DOHH2 (cell line): ENCODE measurements at regions not wholly inside any gene's neighbourhood (a gene's known extent, or its start where the extent isn't known, plus 50 kb on each side); places are given as distances from the start of the nearest gene placed in this dataset.

Source experiments
- EZH2phosphoT487 ChIP-seq: fragments of 200-600 bp; sonication (generic); IDR thresholded peaks from 2 replicates; pipeline ENCODE4 v1.6.1; 2017; ENCODE audit warnings: borderline replicate concordance, mild to moderate bottlenecking, antibody characterized with exemption, low read length, moderate library complexity, mixed read lengths
- TF ChIP-seq, protein P1 (sequence below): fragments of 200-600 bp; sonication (generic); IDR thresholded peaks from one replicate; pipeline ENCODE4 v1.5.1; 2014; ENCODE audit warnings: antibody characterized with exemption, mild to moderate bottlenecking, low read depth, low read length; ENCODE audit not compliant: poor library complexity, severe bottlenecking

DNA sequence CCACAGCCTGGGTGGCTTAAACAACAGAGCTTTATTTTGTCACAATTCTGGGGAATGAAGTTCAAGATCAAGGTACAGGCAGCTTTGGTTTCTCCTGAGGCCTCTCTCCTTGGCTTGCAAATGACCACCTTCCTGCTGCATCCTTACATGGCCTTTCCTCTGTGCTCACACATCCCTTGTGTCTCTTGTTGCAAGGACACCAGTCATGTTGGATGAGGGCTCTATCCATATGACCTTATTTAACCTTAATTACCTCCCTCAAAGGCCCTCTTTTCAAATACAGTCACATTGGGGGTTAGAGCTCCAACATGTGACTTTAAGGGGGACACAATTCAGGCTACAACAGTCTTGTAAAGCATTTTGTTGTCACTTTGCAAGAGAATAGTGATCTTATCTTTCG is 65.0 kb upstream of the PLXNA4 start:
- TF ChIP-seq, protein P1, sequence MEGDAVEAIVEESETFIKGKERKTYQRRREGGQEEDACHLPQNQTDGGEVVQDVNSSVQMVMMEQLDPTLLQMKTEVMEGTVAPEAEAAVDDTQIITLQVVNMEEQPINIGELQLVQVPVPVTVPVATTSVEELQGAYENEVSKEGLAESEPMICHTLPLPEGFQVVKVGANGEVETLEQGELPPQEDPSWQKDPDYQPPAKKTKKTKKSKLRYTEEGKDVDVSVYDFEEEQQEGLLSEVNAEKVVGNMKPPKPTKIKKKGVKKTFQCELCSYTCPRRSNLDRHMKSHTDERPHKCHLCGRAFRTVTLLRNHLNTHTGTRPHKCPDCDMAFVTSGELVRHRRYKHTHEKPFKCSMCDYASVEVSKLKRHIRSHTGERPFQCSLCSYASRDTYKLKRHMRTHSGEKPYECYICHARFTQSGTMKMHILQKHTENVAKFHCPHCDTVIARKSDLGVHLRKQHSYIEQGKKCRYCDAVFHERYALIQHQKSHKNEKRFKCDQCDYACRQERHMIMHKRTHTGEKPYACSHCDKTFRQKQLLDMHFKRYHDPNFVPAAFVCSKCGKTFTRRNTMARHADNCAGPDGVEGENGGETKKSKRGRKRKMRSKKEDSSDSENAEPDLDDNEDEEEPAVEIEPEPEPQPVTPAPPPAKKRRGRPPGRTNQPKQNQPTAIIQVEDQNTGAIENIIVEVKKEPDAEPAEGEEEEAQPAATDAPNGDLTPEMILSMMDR: no peak
- no peak for TF ChIP-seq EZH2phosphoT487
